Stimulated activated naive B cell treated with anti-CD40 and anti-IgM and Interleukin-4, amounts not matched to agents 10 μg/mL and 1 μg/mL and 100 μg/mL, for 72 hours (primary cell): ENCODE measurements at regions not wholly inside any gene's neighbourhood (a gene's known extent, or its start where the extent isn't known, plus 50 kb on each side); places are given as distances from the start of the nearest gene placed in this dataset.
"Not testable (repeated sequence)": the region's sequence is repeated elsewhere in the genome, so short reads cannot be mapped to it uniquely, and the experiment has no call there.

Experiments used
- ATAC-seq, 2 donors: fragments of 150-1000 bp; cut with Tn5 transposase; replicated peaks; 2 replicates each; pipeline ENCODE4 v1.10.0; 2021; ENCODE audit warnings: moderate library complexity in 1 of 2
- DNase-seq: peaks from one replicate; pipeline ENCODE4 v3.0.0; 2021
- H3K27ac Mint-ChIP-seq: one replicate; pipeline ENCODE4 v1.8.0; 2022; ENCODE audit warnings: mild to moderate bottlenecking, mixed read lengths
- H3K27me3 Mint-ChIP-seq, 2 donors: one replicate each; pipeline ENCODE4 v1.8.0; 2022; ENCODE audit warnings: mixed read lengths in 2 of 2
- H3K36me3 Mint-ChIP-seq, 2 donors: one replicate each; pipeline ENCODE4 v1.8.0; 2022; ENCODE audit warnings: mixed read lengths in 2 of 2, mild to moderate bottlenecking in 1 of 2
- H3K4me1 Mint-ChIP-seq, 2 donors: one replicate each; pipeline ENCODE4 v1.8.0; 2022; ENCODE audit warnings: mixed read lengths in 2 of 2, mild to moderate bottlenecking in 1 of 2
- H3K4me3 Mint-ChIP-seq, 2 donors: one replicate each; pipeline ENCODE4 v1.8.0; 2022; ENCODE audit warnings: mild to moderate bottlenecking in 2 of 2, mixed read lengths in 2 of 2, moderate library complexity in 1 of 2
- H3K9me3 Mint-ChIP-seq, 2 donors: one replicate each; pipeline ENCODE4 v1.8.0; 2022; ENCODE audit warnings: mixed read lengths in 2 of 2, mild to moderate bottlenecking in 1 of 2

DNA sequence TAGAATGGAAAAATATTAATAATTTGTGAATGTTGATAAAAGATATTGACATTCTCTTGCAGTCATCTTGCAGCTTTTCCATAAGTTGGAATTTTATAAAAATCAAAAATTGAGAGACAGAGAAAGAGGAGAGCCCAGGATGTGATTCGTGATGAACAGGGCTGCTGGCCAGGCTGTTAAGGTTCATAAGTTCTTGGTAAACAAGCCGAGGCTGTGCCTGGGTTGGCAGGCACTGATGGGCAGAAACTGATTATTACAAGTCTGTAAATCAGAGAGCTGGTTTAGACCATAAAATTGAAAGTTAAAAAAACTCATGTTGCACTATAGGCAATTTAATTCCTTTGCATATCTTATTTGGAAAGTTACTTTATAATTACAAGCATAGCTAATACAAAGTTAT is 533.7 kb downstream of the HAPSTR1 start:
- peaks cover 0 to 2% of the 10 kb centered on the region in 2 donors for H3K9me3 Mint-ChIP-seq
- H3K27me3 Mint-ChIP-seq, result peaks cover 0 to 15% of the 10 kb centered on the region in 2 donors
- no peak overlapping the region for H3K27ac Mint-ChIP-seq
- no peaks in the 10 kb centered on the region for H3K4me1 Mint-ChIP-seq
- H3K36me3 Mint-ChIP-seq, result no peaks in the 10 kb centered on the region
- DNase-seq, result no peak
- ATAC-seq, result no peak
- H3K4me3 Mint-ChIP-seq, result no peak overlapping the region

DNA sequence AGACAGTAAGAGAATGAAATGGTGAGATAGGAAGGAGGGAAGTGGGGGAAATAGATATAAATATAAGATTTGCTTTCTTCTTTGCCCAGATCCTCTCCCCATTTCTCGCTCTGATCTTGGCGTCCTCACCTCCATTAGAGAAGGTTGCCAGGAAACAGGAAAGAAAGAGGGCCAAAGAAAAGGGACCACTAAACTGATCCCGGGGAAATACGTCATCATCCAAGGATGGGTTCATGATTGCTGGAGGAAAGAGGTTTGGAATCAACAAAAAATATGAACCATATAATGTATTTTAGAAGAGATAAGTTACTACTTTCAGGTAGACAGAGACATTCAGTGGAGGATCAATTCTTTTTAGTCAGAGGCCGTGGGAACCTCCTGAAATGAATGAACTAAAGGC is 536.0 kb downstream of the HAPSTR1 start:
- no peak for ATAC-seq
- peaks cover 0 to 6% of the 10 kb centered on the region in 2 donors for H3K9me3 Mint-ChIP-seq
- peaks cover 0 to 5% of the 10 kb centered on the region in 2 donors for H3K27me3 Mint-ChIP-seq
- no peaks in the 10 kb centered on the region for H3K4me1 Mint-ChIP-seq
- no peak overlapping the region for H3K27ac Mint-ChIP-seq
- no peak for DNase-seq
- no peaks in the 10 kb centered on the region for H3K36me3 Mint-ChIP-seq
- no peak overlapping the region for H3K4me3 Mint-ChIP-seq

DNA sequence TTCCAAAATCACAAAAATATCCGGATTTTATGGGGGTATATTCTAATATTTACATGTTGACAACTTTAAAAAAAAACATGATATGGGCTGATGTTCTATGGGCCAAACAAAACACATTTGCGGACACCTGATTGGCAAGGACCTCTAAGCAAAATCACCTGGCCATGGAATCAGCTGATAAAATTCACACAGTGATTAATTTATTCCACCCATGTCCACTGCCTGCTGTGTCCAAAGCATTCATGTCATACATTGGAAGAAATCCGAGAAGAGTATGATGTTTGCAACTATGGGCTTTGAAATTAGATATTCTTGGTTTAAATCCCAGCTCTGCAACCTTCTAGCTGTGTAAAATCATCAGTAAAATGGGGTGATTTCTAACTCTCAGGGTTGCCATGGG is 538.7 kb downstream of the HAPSTR1 start:
- H3K9me3 Mint-ChIP-seq, result peaks cover 8 to 10% of the 10 kb centered on the region in 2 donors
- H3K36me3 Mint-ChIP-seq, result no peaks in the 10 kb centered on the region
- DNase-seq (no peak), ATAC-seq (no peak)
- H3K4me1 Mint-ChIP-seq, result no peaks in the 10 kb centered on the region
- no peak overlapping the region for H3K27ac Mint-ChIP-seq
- no peak overlapping the region for H3K4me3 Mint-ChIP-seq
- H3K27me3 Mint-ChIP-seq, result peaks cover 5% of the 10 kb centered on the region in 2 donors

DNA sequence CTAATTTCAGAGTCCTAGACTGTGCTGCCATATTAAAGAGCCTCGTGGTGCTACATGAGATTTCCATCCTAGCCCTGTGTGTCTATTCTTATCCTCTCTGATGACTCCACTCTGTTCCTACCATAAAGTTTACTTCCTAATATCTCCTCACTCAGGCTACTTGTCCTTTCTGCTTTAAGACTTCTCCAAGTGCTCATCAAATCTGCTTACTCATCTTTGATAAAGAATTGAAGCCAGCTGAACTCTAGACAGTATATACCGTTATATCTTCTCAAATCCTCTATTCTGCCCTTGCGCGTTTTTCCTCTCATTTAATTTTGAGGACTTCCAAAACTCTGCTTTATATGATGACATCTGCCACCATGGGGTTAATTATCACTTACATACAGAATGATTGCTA is 539.5 kb downstream of the HAPSTR1 start:
- H3K27ac Mint-ChIP-seq, result no peak overlapping the region
- DNase-seq (no peak), ATAC-seq (no peak)
- no peaks in the 10 kb centered on the region for H3K4me1 Mint-ChIP-seq
- H3K4me3 Mint-ChIP-seq, result no peak overlapping the region
- peaks cover 8 to 10% of the 10 kb centered on the region in 2 donors for H3K9me3 Mint-ChIP-seq
- no peaks in the 10 kb centered on the region for H3K36me3 Mint-ChIP-seq
- peaks cover 5 to 9% of the 10 kb centered on the region in 2 donors for H3K27me3 Mint-ChIP-seq

DNA sequence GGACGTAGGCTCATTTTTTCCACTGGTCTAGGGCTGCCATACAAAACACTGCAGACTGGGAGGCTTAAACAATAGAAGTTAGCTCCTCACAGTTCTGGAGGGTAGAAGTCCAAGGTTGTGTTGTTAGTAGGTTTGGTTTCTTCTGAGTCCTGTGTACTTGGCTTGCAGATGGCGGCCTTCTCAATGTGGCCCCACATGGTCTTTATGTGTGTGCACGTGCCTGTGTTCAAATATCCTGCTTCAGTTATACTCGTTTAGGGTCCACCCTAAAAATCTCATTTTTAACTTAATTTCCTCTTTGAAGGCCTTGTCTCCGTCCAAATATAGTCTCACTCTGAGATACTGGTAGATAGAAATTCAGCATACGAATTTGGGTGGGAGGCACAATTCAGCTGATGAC is 542.4 kb downstream of the HAPSTR1 start:
- Mint-ChIP-seq H3K9me3 (peaks cover 8 to 10% of the 10 kb centered on the region in 2 donors), H3K27ac (no peak overlapping the region), H3K4me3 (no peak overlapping the region), H3K27me3 (peaks cover 4 to 5% of the 10 kb centered on the region in 2 donors), H3K36me3 (no peaks in the 10 kb centered on the region), H3K4me1 (no peaks in the 10 kb centered on the region)
- DNase-seq (no peak), ATAC-seq (no peak)

DNA sequence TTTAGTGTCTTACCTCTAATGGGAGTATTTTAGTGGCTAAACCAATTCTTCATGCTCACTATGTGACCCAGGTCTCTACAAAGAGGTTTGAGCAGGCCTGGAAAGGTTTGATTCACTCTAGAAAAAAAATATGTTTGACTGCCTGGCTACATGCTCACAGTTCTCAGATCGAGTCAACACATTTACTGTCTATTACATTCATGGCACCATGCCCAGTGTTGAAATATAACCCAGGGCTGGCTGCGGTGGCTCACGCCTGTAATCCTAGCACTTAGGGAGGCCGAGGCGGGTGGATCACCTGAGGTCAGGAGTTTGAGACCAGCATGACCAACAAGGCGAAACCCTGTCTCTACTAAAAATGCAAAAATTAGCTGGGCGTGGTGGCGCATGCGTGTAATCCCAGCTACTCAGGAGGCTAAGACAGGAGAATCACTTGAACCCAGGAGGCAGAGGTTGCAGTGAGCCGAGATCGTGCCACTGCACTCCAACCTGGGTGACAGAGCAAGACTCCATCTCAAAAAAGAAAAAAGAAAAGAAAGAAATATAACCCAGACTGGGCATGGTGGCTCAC is 543.8 kb downstream of the HAPSTR1 start:
- H3K9me3 Mint-ChIP-seq, result peaks cover 8 to 11% of the 10 kb centered on the region in 2 donors
- H3K4me3 Mint-ChIP-seq, H3K4me1 Mint-ChIP-seq: not testable (repeated sequence)

DNA sequence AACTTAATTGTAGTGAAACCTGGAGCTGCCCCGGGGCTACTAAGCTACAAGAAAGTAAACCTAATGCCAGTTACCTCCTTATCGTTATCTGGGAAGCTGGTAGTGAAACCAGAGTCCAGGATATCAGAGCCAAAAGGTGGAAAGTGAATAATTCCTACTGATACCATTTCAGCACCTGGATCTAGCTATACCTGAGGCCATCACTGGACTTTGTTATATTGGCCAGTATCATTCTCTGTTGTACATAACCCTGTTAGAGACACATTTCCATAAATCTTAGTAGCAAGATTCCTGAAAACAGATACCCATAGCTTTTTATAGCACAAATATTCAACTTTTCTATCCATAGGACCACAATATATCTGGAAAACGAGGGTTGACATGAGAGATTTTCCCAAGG is 538.0 kb downstream of the GRIN2A start:
- Mint-ChIP-seq H3K4me3 (no peak overlapping the region), H3K4me1 (peaks cover 0 to 2% of the 10 kb centered on the region in 2 donors), H3K27ac (no peak overlapping the region), H3K27me3 (peaks cover 21 to 22% of the 10 kb centered on the region in 2 donors), H3K36me3 (no peaks in the 10 kb centered on the region), H3K9me3 (peaks cover 0 to 1% of the 10 kb centered on the region in 2 donors)
- ATAC-seq (no peak), DNase-seq (no peak)

More for the DNA sequence above, 543.8 kb downstream of the HAPSTR1 start:
- H3K27me3 Mint-ChIP-seq, H3K27ac Mint-ChIP-seq, H3K36me3 Mint-ChIP-seq, DNase-seq, ATAC-seq: not testable (repeated sequence)

DNA sequence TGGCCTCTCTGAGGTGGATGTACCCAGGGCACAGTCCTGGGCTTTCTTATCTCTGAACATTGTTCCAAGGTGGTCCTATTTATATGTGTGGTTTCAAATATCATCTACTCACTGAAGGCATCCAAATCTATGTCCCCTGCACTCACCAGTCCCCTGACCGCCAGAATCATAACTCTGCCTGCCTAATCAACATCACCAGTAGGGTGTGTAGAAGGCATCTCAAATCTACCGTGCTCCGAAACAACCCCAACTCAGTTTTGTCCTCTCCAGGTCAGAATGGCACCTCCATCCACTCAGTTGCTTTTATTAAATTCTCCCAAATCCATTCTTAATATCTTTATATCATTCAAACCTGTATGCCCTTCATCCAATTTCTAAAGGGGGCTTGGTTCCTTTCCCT is 536.3 kb downstream of the GRIN2A start:
- DNase-seq (no peak), ATAC-seq (no peak)
- Mint-ChIP-seq H3K4me3 (no peak overlapping the region), H3K4me1 (peaks cover 0 to 2% of the 10 kb centered on the region in 2 donors), H3K27me3 (peaks cover 21% of the 10 kb centered on the region in 2 donors), H3K27ac (no peak overlapping the region), H3K36me3 (no peaks in the 10 kb centered on the region), H3K9me3 (no peaks in the 10 kb centered on the region)

GRCh38 chr16:9647981-9648701 is 534.1 kb downstream of the GRIN2A start:
- Mint-ChIP-seq H3K27me3 (peaks cover 18 to 21% of the 10 kb centered on the region in 2 donors), H3K9me3 (no peaks in the 10 kb centered on the region), H3K27ac (no peak overlapping the region), H3K4me3 (no peak overlapping the region), H3K36me3 (no peaks in the 10 kb centered on the region), H3K4me1 (peaks cover 0 to 2% of the 10 kb centered on the region in 2 donors)
- ATAC-seq (no peak), DNase-seq (no peak)

DNA sequence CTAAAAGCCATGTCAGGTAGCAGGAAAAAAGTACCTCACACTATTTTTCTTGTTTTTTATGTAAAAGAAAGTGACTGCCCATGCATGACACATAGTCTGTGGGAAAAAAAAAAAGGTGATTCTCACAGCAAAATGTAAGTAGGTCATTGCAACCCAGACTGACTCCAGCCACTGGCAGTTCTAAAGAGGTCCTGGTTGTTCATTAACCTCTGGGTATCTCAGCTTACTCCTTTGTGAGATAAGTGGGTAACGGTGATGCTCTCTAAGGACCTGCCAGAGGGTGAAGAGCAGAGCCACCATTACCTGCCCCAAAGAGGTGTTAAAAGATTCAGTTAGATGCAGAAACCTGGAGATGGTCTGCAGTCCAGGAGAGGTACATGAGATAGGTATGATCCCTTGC is 531.9 kb downstream of the GRIN2A start:
- no peaks in the 10 kb centered on the region for H3K9me3 Mint-ChIP-seq
- H3K4me3 Mint-ChIP-seq, result no peak overlapping the region
- peaks cover 10 to 11% of the 10 kb centered on the region in 2 donors for H3K27me3 Mint-ChIP-seq
- no peak for DNase-seq
- no peak overlapping the region for H3K27ac Mint-ChIP-seq
- ATAC-seq, result no peak
- H3K4me1 Mint-ChIP-seq, result peaks cover 0 to 2% of the 10 kb centered on the region in 2 donors
- H3K36me3 Mint-ChIP-seq, result no peaks in the 10 kb centered on the region

GRCh38 chr16:9655051-9655450 is 527.2 kb downstream of the GRIN2A start:
- H3K36me3 Mint-ChIP-seq, result no peaks in the 10 kb centered on the region
- no peaks in the 10 kb centered on the region for H3K4me1 Mint-ChIP-seq
- DNase-seq (no peak), ATAC-seq (no peak)
- no peak overlapping the region for H3K4me3 Mint-ChIP-seq
- H3K27ac Mint-ChIP-seq, result no peak overlapping the region
- H3K9me3 Mint-ChIP-seq, result peaks cover 0 to 3% of the 10 kb centered on the region in 2 donors
- H3K27me3 Mint-ChIP-seq, result peaks cover 10 to 12% of the 10 kb centered on the region in 2 donors

DNA sequence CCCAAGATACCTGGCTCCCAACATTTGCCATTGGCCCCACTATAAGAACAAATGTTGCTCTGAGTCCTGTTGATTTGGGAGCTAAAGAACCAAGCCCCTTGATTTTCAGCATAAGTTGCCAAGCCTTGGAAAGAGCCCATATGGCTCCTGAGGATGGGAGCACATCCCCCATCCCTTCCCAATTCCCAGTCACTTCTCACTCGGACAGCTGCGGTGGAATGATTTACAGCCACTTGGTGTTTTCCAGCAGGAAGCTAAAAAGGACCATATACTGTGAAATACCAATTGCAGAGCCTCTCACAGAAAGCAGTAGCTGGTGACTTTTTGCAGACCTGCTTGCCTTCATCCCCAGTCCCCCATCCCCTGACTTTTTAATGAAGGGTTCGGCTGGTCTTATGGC is 524.6 kb downstream of the GRIN2A start:
- DNase-seq (no peak), ATAC-seq (no peak)
- no peak overlapping the region for H3K27ac Mint-ChIP-seq
- no peak overlapping the region for H3K4me3 Mint-ChIP-seq
- H3K36me3 Mint-ChIP-seq, result no peaks in the 10 kb centered on the region
- H3K9me3 Mint-ChIP-seq, result peaks cover 0 to 3% of the 10 kb centered on the region in 2 donors
- no peaks in the 10 kb centered on the region for H3K4me1 Mint-ChIP-seq
- peaks cover 10 to 12% of the 10 kb centered on the region in 2 donors for H3K27me3 Mint-ChIP-seq

DNA sequence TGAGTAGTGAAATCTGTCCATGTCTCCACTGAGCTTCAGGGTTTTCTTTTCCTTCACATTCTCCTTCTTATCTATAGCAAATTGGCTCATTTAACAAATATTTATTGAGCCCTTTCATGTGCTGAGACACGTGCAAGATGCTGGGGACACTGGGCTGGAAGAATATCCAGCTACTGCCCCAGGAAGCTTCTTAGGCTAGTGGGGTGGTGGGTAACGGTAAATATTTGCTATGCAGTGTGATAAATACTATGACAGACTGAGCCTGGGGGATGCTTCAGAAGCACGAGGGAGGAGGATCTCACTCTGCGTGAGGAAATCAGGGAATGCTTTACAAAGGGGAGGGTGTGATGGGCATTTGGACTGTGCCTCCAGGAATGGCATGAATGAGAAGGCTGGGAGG is 524.1 kb downstream of the GRIN2A start:
- Mint-ChIP-seq H3K27ac (no peak overlapping the region), H3K4me1 (no peaks in the 10 kb centered on the region), H3K9me3 (peaks cover 0 to 3% of the 10 kb centered on the region in 2 donors), H3K36me3 (no peaks in the 10 kb centered on the region), H3K4me3 (no peak overlapping the region), H3K27me3 (peaks cover 10 to 12% of the 10 kb centered on the region in 2 donors)
- DNase-seq (no peak), ATAC-seq (no peak)

DNA sequence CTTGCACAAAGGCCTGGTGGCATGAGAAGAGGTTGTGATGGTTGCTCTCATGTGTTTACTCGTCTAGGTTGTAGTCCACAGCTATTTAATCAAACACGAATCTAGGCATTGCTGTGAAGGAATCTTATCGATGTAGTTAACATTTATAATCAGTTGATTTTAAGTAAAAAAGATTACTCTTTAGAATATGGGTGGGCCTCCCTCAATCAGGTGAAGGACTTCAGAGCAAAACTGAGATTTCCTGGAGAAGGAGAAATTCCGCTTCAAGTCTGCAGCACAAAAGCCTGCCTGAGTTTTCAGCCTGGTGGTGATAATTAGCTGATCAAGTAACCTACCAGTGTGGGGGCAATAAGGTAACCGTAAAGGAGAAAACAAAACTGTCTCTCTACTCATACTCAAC is 523.6 kb downstream of the GRIN2A start:
- no peak for DNase-seq
- no peak overlapping the region for H3K4me3 Mint-ChIP-seq
- H3K36me3 Mint-ChIP-seq, result no peaks in the 10 kb centered on the region
- no peak overlapping the region for H3K27ac Mint-ChIP-seq
- no peaks in the 10 kb centered on the region for H3K4me1 Mint-ChIP-seq
- no peak for ATAC-seq
- peaks cover 0 to 3% of the 10 kb centered on the region in 2 donors for H3K9me3 Mint-ChIP-seq
- peaks cover 10 to 12% of the 10 kb centered on the region in 2 donors for H3K27me3 Mint-ChIP-seq

- Mint-ChIP-seq H3K27ac (no peak overlapping the region), H3K27me3 (peaks cover 12% of the 10 kb centered on the region in 2 donors), H3K4me3 (no peak overlapping the region), H3K36me3 (no peaks in the 10 kb centered on the region), H3K9me3 (peaks cover 0 to 2% of the 10 kb centered on the region in 2 donors), H3K4me1 (no peaks in the 10 kb centered on the region)
- no peak for ATAC-seq
- DNase-seq, result no peak
Observed at GRCh38 chr16:9660898-9661297, 521.3 kb downstream of the GRIN2A start.
